A673 (cell line): ENCODE measurements at regions not wholly inside any gene's neighbourhood (a gene's known extent, or its start where the extent isn't known, plus 50 kb on each side); places are given as distances from the start of the nearest gene placed in this dataset.

Source experiments
- BruUV-seq: library from RNA; stranded (reverse); fragments of 400-500 nt; replicated peaks from 2 replicates; lab custom pipeline; 2021; lab: Mats Ljungman, UMichigan
- CTCF ChIA-PET: fragments of 300-600 bp; sonication (Branson Sonifier 250); formaldehyde crosslinking; loops from one replicate; lab custom pipeline; 2022; ENCODE audit warnings: antibody characterized with exemption; lab: Charles Lee
- POLR2A ChIA-PET: fragments of 300-600 bp; sonication (Branson Sonifier 250); formaldehyde crosslinking; loops from one replicate; lab custom pipeline; 2022; ENCODE audit warnings: antibody characterized with exemption; ENCODE audit not compliant: low non-redundant PET; lab: Charles Lee
- DNase-seq: peaks from one replicate; pipeline ENCODE4 v3.0.0-alpha.2; 2015; ENCODE audit warnings: low spot score
- H3K27ac ChIP-seq: fragments of 200-600 bp; sonication (generic); 2 replicates; pipeline ENCODE4 v1.5.1; 2016; ENCODE audit warnings: mixed run types, low read depth, mild to moderate bottlenecking, mixed read lengths, antibody characterized with exemption, low read length; ENCODE audit not compliant: poor library complexity, severe bottlenecking
- H3K27me3 ChIP-seq: fragments of 200-600 bp; sonication (generic); replicated peaks from 2 replicates; pipeline ENCODE4 v1.6.1; 2017; ENCODE audit warnings: mixed run types, low read depth, mild to moderate bottlenecking, mixed read lengths, antibody characterized with exemption, low read length; ENCODE audit not compliant: insufficient read depth, poor library complexity
- H3K36me3 ChIP-seq: fragments of 200-600 bp; sonication (generic); 2 replicates; pipeline ENCODE4 v1.6.1; 2016; ENCODE audit warnings: mixed run types, mild to moderate bottlenecking, mixed read lengths, antibody characterized with exemption, low read length; ENCODE audit not compliant: insufficient read depth, poor library complexity, severe bottlenecking
- H3K4me1 ChIP-seq: fragments of 200-600 bp; sonication (generic); 2 replicates; pipeline ENCODE4 v1.6.1; 2017; ENCODE audit warnings: mixed run types, mild to moderate bottlenecking, mixed read lengths, antibody characterized with exemption, low read length; ENCODE audit not compliant: insufficient read depth, poor library complexity, severe bottlenecking
- H3K4me3 ChIP-seq: fragments of 200-600 bp; sonication (generic); 2 replicates; pipeline ENCODE4 v1.5.1; 2016; ENCODE audit warnings: low read depth, mixed run types, mild to moderate bottlenecking, mixed read lengths, low read length; ENCODE audit not compliant: poor library complexity, severe bottlenecking
- H3K9me3 ChIP-seq: fragments of 200-600 bp; sonication (generic); 2 replicates; pipeline ENCODE4 v1.6.1; 2016; ENCODE audit warnings: mixed run types, low read depth, mild to moderate bottlenecking, mixed read lengths, antibody characterized with exemption, low read length; ENCODE audit not compliant: poor library complexity, severe bottlenecking
- CTCF ChIP-seq: fragments of 300-800, 200-600 bp; sonication (generic); conservative IDR thresholded peaks from 2 replicates; pipeline ENCODE4 v1.5.1; 2017; ENCODE audit warnings: low read depth, mild to moderate bottlenecking, antibody characterized with exemption, low read length, moderate library complexity, mixed read lengths
- EZH2 ChIP-seq: fragments of 200-600 bp; sonication (generic); IDR thresholded peaks from 2 replicates; pipeline ENCODE4 v1.6.1; 2017; ENCODE audit warnings: borderline replicate concordance, low read depth, mild to moderate bottlenecking, mixed read lengths, antibody characterized with exemption, low read length; ENCODE audit not compliant: poor library complexity, severe bottlenecking
- intact Hi-C: fragments of 100-400 bp; cut with micrococcal nuclease; formaldehyde crosslinking; loops from one replicate; pipeline ENCODE4 v1.10.0; 2022; ENCODE audit not compliant: unreplicated experiment

DNA sequence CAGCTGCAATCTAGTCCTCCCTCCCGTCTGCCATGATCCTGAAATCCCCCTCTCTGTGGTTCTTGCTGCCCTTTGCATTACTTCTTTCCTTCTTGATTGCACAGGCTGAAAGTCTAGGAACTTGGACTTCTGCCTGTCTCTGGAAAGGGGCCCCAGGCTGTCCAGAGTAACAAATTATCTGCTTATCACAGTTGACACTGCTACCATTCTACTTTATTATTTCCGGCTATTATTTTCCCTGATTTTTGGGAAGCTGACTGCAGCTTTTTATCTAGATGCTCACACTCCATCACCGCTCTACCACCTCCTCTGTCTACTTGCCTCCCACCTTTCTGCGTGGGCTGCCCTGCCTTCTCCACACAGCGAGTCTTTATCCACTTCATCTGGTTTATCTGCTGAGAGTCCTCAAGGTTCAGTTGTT lies 202.1 kb upstream of the PLXNA2 start:
- BruUV-seq, result no TSS peak
- TF ChIP-seq EZH2 (no peak), CTCF (no peak)
- Histone ChIP-seq H3K9me3 (no peaks in the 10 kb centered on the region), H3K27me3 (peaks cover 4% of the 10 kb centered on the region), H3K4me3 (no peak overlapping the region), H3K4me1 (no peaks in the 10 kb centered on the region), H3K36me3 (no peaks in the 10 kb centered on the region), H3K27ac (no peak overlapping the region)
- intact Hi-C loops, result no loop called here
- ChIA-PET CTCF (no interaction called here), POLR2A (no interaction called here)
- no peak for DNase-seq

- no TSS peak for BruUV-seq
- Histone ChIP-seq H3K36me3 (no peaks in the 10 kb centered on the region), H3K27ac (no peak overlapping the region), H3K9me3 (no peaks in the 10 kb centered on the region), H3K4me3 (no peak overlapping the region), H3K4me1 (no peaks in the 10 kb centered on the region), H3K27me3 (peaks cover 4% of the 10 kb centered on the region)
- TF ChIP-seq EZH2, result no peak
- TF ChIP-seq CTCF, result no peak
- CTCF ChIA-PET, result no interaction called here
- DNase-seq, result no peak
- intact Hi-C loops, result no loop called here
- POLR2A ChIA-PET, result no interaction called here
These were observed 204.2 kb upstream of the PLXNA2 start for GRCh38 chr1:208448425-208448824.

DNA sequence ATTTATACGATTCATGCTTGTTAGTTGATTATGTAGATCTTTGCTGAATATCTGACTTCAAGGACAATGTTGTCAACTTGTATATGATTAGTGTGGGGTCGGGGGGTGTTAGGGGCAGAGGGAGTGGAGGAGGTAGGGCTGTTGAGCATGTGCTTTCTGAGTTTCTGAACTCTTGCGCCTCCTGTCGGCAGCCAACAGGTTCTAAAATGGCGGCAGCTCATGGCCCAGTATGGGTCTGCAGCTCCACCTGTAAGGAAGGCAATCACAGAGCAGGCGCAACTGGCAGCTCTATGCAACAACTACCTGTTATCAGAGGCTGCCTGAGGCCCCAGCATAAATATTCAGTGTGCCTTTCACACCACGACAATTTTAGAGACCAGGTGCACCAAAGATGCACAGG lies 205.8 kb upstream of the PLXNA2 start:
- no peak for DNase-seq
- ChIA-PET CTCF (no interaction called here), POLR2A (no interaction called here)
- Histone ChIP-seq H3K36me3 (no peaks in the 10 kb centered on the region), H3K9me3 (no peaks in the 10 kb centered on the region), H3K4me1 (no peaks in the 10 kb centered on the region), H3K27ac (no peak overlapping the region), H3K27me3 (peaks cover 4% of the 10 kb centered on the region), H3K4me3 (no peak overlapping the region)
- no TSS peak for BruUV-seq
- TF ChIP-seq CTCF, result no peak
- TF ChIP-seq EZH2, result no peak
- intact Hi-C loops, result no loop called here
